Neural cell (in vitro differentiated cells): ENCODE measurements at regions not wholly inside any gene's neighbourhood (a gene's known extent, or its start where the extent isn't known, plus 50 kb on each side); places are given as distances from the start of the nearest gene placed in this dataset.

ENCODE experiments used
- CTCF ChIP-seq: fragments of 450-650 bp; IDR thresholded peaks from 2 replicates; pipeline ENCODE4 v1.5.1; 2014; ENCODE audit warnings: antibody characterized with exemption, mild to moderate bottlenecking, moderate library complexity; ENCODE audit not compliant: poor library complexity, severe bottlenecking
- TAF1 ChIP-seq: IDR thresholded peaks from 2 replicates; pipeline ENCODE4 v1.6.1; 2012; ENCODE audit warnings: low read depth

DNA sequence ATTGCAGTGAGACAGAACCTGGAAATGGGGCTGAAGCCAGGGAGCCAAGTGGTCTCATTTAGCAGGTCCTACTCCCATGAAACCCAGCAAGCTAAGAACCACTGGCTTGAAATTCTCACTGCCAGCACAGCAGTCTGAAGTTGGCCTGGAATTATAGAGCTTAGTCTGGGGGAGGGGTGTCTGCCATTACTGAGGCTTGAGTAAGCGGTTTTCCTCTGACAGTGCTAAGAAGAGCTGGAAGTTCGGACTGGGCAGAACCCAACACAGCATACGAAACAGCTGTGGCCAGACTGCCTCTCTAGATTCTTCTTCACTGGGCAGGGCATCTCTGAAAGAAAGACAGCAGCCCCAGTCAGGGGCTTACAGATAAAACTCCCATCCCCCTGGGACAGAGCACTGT is 305.7 kb upstream of the SETBP1 start:
- TF ChIP-seq TAF1: no peak
- TF ChIP-seq CTCF: no peak
